Esophagus muscularis mucosa (tissue), 4 donors: ENCODE measurements at regions not wholly inside any gene's neighbourhood (a gene's known extent, or its start where the extent isn't known, plus 50 kb on each side); places are given as distances from the start of the nearest gene placed in this dataset.

Experiments
- EP300 ChIP-seq: sonication (generic); formaldehyde crosslinking; IDR thresholded peaks from one replicate; pipeline ENCODE4 v1.6.1; 2017; ENCODE audit warnings: antibody characterized with exemption
- POLR2AphosphoS5 ChIP-seq, 2 donors: sonication (generic); formaldehyde crosslinking; IDR thresholded peaks; one replicate each; pipeline ENCODE4 v1.6.1; 2017; ENCODE audit warnings: antibody characterized with exemption in 2 of 2
- TF ChIP-seq, protein P1 (sequence below), 3 experiments: fragments of 200-600 bp in 2 of 3; fragments of 450-650 bp in 1 of 3; sonication (generic) in 2 of 3; IDR thresholded peaks; one replicate each; pipeline ENCODE4 v1.5.1; 2017 to 2019; ENCODE audit warnings: antibody characterized with exemption in 3 of 3, mild to moderate bottlenecking in 2 of 3, moderate library complexity in 1 of 3

DNA sequence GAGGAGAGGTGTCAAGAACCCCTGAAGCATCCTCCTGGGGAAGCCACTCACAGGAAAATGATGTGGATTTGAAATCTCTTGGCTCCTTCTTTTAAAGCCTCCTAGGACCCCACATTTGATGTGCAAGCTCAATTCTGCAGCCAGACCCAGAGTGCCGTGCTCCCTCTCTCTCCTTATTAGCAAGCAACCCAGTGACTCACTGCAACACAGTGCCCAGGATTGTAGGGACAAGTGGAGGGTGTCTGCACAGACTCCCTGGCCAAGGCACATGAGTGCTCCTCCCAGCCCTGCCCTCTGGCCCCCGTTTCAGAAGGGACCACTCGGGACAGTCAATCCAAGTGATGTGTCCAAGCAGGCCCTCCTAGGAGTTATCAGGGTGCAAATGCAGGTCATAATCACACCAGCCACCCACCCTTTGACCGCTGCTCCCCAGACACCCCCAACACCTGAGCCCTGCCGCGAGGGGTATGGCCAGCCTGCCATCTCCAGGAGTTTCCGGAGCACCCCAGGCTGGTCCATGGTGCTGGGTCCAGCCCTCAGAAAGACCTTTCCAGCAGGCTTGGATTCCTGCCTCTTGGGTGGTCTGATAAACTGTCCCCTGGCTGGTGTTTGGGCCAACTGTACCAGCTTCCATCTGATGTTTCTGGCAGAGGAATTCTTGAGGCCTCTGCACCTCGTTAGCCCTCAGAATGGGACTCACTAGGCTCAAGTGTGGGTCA, 54.5 kb upstream of the CXCL12 start:
- TF ChIP-seq, protein P1, sequence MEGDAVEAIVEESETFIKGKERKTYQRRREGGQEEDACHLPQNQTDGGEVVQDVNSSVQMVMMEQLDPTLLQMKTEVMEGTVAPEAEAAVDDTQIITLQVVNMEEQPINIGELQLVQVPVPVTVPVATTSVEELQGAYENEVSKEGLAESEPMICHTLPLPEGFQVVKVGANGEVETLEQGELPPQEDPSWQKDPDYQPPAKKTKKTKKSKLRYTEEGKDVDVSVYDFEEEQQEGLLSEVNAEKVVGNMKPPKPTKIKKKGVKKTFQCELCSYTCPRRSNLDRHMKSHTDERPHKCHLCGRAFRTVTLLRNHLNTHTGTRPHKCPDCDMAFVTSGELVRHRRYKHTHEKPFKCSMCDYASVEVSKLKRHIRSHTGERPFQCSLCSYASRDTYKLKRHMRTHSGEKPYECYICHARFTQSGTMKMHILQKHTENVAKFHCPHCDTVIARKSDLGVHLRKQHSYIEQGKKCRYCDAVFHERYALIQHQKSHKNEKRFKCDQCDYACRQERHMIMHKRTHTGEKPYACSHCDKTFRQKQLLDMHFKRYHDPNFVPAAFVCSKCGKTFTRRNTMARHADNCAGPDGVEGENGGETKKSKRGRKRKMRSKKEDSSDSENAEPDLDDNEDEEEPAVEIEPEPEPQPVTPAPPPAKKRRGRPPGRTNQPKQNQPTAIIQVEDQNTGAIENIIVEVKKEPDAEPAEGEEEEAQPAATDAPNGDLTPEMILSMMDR (IDR thresholded peaks at IDR 0.05): no peak
- TF ChIP-seq POLR2AphosphoS5 (IDR thresholded peaks at IDR 0.05): no peak
- TF ChIP-seq EP300: no peak
